ENCODE measurements at regions not wholly inside any gene's neighbourhood (a gene's known extent, or its start where the extent isn't known, plus 50 kb on each side); places are given as distances from the start of the nearest gene placed in this dataset.

- TF ChIP-seq CTCF (IDR thresholded peaks at IDR 0.05; ENCODE audit: low read length) (no peak), EZH2 (IDR thresholded peaks at IDR 0.05; ENCODE audit: borderline replicate concordance, low read length) (no peak)
Measured at GRCh38 chr12:33533527-33533926, 93.9 kb upstream of the SYT10 start.

Data from OCI-LY1 (cell line).